ENCODE measurements at regions not wholly inside any gene's neighbourhood (a gene's known extent, or its start where the extent isn't known, plus 50 kb on each side); places are given as distances from the start of the nearest gene placed in this dataset.

DNA sequence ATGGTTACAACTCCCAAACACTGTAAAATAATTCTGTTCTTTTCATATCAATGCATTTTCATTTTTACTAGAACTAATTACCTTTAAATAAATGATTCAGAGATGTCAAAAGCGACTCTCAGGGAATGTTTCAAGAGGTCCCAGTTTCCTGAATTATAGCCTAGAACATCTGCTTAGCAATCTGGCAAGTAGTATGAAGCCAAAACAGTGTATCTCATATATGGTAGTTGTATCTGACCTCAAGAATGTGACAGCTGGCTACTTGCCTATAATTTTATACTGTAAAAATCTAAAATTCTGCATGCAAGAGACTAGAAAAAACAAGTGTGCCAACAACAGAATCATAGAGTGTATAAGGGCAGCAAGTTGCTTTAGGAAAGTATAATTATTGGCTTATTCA is 187.7 kb upstream of the POU5F2 start:
- TF ChIP-seq EP300 (IDR thresholded peaks at IDR 0.05), result no peak
- TF ChIP-seq POLR2AphosphoS5 (IDR thresholded peaks at IDR 0.05), result no peak
- TF ChIP-seq, protein P1, sequence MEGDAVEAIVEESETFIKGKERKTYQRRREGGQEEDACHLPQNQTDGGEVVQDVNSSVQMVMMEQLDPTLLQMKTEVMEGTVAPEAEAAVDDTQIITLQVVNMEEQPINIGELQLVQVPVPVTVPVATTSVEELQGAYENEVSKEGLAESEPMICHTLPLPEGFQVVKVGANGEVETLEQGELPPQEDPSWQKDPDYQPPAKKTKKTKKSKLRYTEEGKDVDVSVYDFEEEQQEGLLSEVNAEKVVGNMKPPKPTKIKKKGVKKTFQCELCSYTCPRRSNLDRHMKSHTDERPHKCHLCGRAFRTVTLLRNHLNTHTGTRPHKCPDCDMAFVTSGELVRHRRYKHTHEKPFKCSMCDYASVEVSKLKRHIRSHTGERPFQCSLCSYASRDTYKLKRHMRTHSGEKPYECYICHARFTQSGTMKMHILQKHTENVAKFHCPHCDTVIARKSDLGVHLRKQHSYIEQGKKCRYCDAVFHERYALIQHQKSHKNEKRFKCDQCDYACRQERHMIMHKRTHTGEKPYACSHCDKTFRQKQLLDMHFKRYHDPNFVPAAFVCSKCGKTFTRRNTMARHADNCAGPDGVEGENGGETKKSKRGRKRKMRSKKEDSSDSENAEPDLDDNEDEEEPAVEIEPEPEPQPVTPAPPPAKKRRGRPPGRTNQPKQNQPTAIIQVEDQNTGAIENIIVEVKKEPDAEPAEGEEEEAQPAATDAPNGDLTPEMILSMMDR (IDR thresholded peaks at IDR 0.05), result no peak
- no peak for TF ChIP-seq POLR2A (IDR thresholded peaks at IDR 0.05; ENCODE audit: low read depth)

DNA sequence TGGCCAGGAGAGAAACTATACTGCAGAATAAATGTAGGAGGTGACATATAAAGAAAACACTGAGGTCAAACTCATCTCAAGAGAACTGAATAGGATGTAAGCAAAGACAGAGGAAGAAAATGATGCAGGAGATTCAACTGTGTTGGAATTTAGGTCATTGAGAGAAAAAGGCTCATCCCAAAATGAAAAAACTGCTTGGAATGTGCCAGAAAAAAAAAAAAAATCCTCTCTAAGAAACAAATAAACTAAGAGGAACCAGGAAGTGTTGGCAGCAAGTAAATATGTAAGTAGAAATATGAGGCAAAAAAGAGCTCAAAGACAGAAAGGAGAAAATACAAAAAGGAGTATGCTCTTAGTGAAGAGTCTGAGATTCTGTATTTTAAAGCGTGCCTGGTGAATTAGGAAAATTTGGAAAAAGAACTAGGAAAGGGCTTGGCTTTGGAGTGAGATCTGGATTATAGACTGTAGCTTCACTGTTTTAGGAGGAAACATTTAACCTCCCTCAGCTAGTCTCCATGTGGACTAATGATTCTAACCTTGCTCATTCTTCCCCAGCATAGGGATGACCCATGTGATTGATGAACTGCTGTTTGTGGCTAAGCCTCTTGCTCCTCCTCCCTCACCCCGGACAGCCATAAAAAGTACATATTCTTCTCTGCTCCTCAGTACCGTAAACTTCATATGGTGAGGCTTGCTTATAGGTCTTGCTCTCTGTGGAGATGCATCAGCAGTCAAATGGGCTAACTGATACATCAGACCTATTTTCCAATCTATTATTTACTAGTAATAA is 185.6 kb upstream of the POU5F2 start:
- Histone ChIP-seq H3K27me3 (no peaks in the 10 kb centered on the region), H3K4me1 (peaks cover 0 to 5% (median 3%) of the 10 kb centered on the region in 4 donors), H3K4me3 (no peak overlapping the region), H3K27ac (replicated peaks in 1 of 4) (no peak overlapping the region), H3K9me3 (no peaks in the 10 kb centered on the region), H3K36me3 (no peaks in the 10 kb centered on the region)
- intact Hi-C loops (cut with DNase I), result no loop called here
- TF ChIP-seq, protein P1 (IDR thresholded peaks at IDR 0.05), result no peak
- TF ChIP-seq EP300 (IDR thresholded peaks at IDR 0.05) (no peak), POLR2AphosphoS5 (IDR thresholded peaks at IDR 0.05) (no peak), POLR2A (IDR thresholded peaks at IDR 0.05; ENCODE audit: low read depth) (no peak)
- WGBS, result 72% methylated on average over 3 of the region's 3 CpGs
- no peak for DNase-seq (ENCODE audit: extremely low spot score)

More for the DNA sequence above, 187.7 kb upstream of the POU5F2 start:
- Histone ChIP-seq H3K27me3 (no peaks in the 10 kb centered on the region), H3K27ac (replicated peaks in 1 of 4) (no peak overlapping the region), H3K9me3 (no peaks in the 10 kb centered on the region), H3K4me1 (peaks cover 0 to 5% (median 3%) of the 10 kb centered on the region in 4 donors), H3K4me3 (no peak overlapping the region), H3K36me3 (no peaks in the 10 kb centered on the region)
- WGBS, result 64% methylated on average over 1 of the region's 1 CpG
- no peak for DNase-seq (ENCODE audit: extremely low spot score)
- intact Hi-C loops (cut with DNase I), result no loop called here

DNA sequence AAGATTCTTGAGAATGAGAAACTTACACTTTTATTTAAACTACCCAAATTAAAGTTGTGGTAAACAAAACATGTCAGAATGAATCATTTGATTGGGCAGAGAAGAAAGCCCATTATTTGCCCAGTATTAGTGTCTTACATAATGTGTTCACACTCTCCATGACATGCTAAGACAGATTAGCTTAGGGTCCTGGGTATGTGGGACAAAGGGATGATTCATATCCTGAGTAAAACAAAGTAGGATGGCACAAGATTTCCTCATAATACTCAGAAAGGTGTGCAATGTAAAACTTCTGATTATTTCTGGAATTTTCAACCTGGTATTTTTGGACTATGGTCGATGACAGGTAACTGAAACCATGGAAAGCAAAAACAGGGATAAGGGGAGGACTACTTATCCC is 183.9 kb upstream of the POU5F2 start:
- 88% methylated on average over 1 of the region's 1 CpG for WGBS
- Histone ChIP-seq H3K36me3 (no peaks in the 10 kb centered on the region), H3K4me1 (peaks cover 0 to 5% (median 3%) of the 10 kb centered on the region in 4 donors), H3K27me3 (no peaks in the 10 kb centered on the region), H3K4me3 (no peak overlapping the region), H3K27ac (replicated peaks in 1 of 4) (no peak overlapping the region), H3K9me3 (no peaks in the 10 kb centered on the region)
- DNase-seq (ENCODE audit: extremely low spot score), result no peak
- intact Hi-C loops (cut with DNase I), result no loop called here
- TF ChIP-seq, protein P1 (IDR thresholded peaks at IDR 0.05), result no peak
- TF ChIP-seq EP300 (IDR thresholded peaks at IDR 0.05) (no peak), POLR2A (IDR thresholded peaks at IDR 0.05; ENCODE audit: low read depth) (no peak), POLR2AphosphoS5 (IDR thresholded peaks at IDR 0.05) (no peak)

DNA sequence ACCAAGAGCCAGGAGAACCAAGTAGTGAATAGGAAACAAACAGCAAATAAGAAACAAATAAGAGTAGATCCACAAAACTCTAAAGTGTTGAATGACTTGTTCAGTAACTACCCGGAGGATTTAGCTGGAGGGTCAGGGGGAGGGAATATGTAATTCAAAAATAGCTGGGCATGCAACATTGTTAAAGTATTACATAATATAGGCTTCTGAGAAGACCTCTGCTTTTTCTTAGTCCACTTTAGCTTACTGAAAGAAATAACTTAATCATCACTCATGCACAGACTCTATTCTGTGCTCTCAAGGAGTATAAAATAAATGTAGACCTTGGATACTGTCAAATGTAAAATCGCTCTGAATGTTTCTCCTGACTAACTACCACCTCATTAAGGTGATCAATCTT is 183.2 kb upstream of the POU5F2 start:
- H3K27ac ChIP-seq (replicated peaks in 1 of 4), result no peak overlapping the region
- TF ChIP-seq POLR2A (IDR thresholded peaks at IDR 0.05; ENCODE audit: low read depth) (no peak), EP300 (IDR thresholded peaks at IDR 0.05) (no peak), POLR2AphosphoS5 (IDR thresholded peaks at IDR 0.05) (no peak)
- TF ChIP-seq, protein P1 (IDR thresholded peaks at IDR 0.05), result no peak
- H3K36me3 ChIP-seq, result no peaks in the 10 kb centered on the region
- H3K27me3 ChIP-seq, result no peaks in the 10 kb centered on the region
- H3K4me3 ChIP-seq, result no peak overlapping the region
- WGBS, result 64% methylated on average over 2 of the region's 2 CpGs
- intact Hi-C loops (cut with DNase I), result no loop called here
- peaks cover 0 to 5% (median under 1%) of the 10 kb centered on the region in 4 donors for H3K4me1 ChIP-seq
- DNase-seq (ENCODE audit: extremely low spot score), result no peak
- H3K9me3 ChIP-seq, result no peaks in the 10 kb centered on the region

Data from esophagus muscularis mucosa (tissue), 4 donors.